Right lobe of liver (tissue), 6 donors: ENCODE measurements at regions not wholly inside any gene's neighbourhood (a gene's known extent, or its start where the extent isn't known, plus 50 kb on each side); places are given as distances from the start of the nearest gene placed in this dataset.

Experiments
- ATAC-seq, 4 donors: fragments of 200-7000 bp; cut with Tn5 transposase; one replicate each; pipeline ENCODE4 v1.9.1; 2020; ENCODE audit warnings: mild to moderate bottlenecking in 4 of 4, moderate library complexity in 4 of 4
- DNase-seq, 3 donors: peaks; one replicate each; pipeline ENCODE4 v3.0.0-alpha.2; 2020
- H3K27ac ChIP-seq, 3 donors: fragments of 200-600 bp; one replicate each; pipeline ENCODE4 v1.8.0; 2022
- H3K27me3 ChIP-seq, 2 donors: fragments of 200-600 bp; one replicate each; pipeline ENCODE4 v1.8.0; 2022
- H3K36me3 ChIP-seq, 4 donors: fragments of 200-600 bp; sonication (generic) in 1 of 4; one replicate each; pipeline versions ENCODE4 v1.5.1 to v1.8.0; 2017 to 2022; ENCODE audit warnings: control low read depth in 1 of 4
- H3K4me1 ChIP-seq, 4 donors: fragments of 200-600 bp; sonication (generic) in 1 of 4; one replicate each; pipeline versions ENCODE4 v1.5.1 to v1.8.0; 2017 to 2022; ENCODE audit warnings: control low read depth in 1 of 4
- H3K4me3 ChIP-seq, 3 donors: fragments of 200-600 bp; one replicate each; pipeline ENCODE4 v1.8.0; 2022
- H3K9me3 ChIP-seq, 4 donors: fragments of 200-600 bp; sonication (generic) in 1 of 4; one replicate each; pipeline versions ENCODE4 v1.5.1 to v1.8.0; 2017 to 2022; ENCODE audit warnings: control low read depth in 1 of 4
- POLR2A ChIP-seq: fragments of 450-650 bp; IDR thresholded peaks from one replicate; pipeline ENCODE4 v1.6.1; 2017; ENCODE audit warnings: antibody characterized with exemption, mild to moderate bottlenecking
- WGBS: methylation state at CpG from one replicate; pipeline ENCODE4 v1.1.6; 2018; ENCODE audit warnings: low coverage, low lambda C conversion rate; ENCODE audit not compliant: insufficient coverage; ENCODE audit errors: missing lambda C conversion rate; 5-methylcytosine and 5-hydroxymethylcytosine counted together
- intact Hi-C, 2 donors: fragments of 100-400 bp; cut with DNase I; formaldehyde crosslinking; loops; one replicate each; pipeline versions ENCODE4 v1.11.2 to v1.14.1; 2022
- TF ChIP-seq, protein P1 (sequence below), 4 donors: fragments of 200-600 bp in 3 of 4; fragments of 450-650 bp in 1 of 4; IDR thresholded peaks; one replicate each; pipeline versions ENCODE4 v1.5.1 to v1.8.0; 2016 to 2022; ENCODE audit warnings: antibody characterized with exemption in 4 of 4, mild to moderate bottlenecking in 2 of 4
- donor health status: DM: no; HTN: yes; CAD: no.
- donor health status: DM: no; HTN: no; CAD: no.
- donor health status: DM: no; HTN: no; CAD: no.
- donor health status: DM: no; HTN: yes; CAD: no.
- donor health status: DM: no; HTN: yes; CAD: no.

- 64% methylated on average over 6 of the region's 6 CpGs for WGBS
- intact Hi-C loops, result no loop called here
Measured at GRCh38 chr5:159403906-159404681, 73.8 kb upstream of the IL12B start.

DNA sequence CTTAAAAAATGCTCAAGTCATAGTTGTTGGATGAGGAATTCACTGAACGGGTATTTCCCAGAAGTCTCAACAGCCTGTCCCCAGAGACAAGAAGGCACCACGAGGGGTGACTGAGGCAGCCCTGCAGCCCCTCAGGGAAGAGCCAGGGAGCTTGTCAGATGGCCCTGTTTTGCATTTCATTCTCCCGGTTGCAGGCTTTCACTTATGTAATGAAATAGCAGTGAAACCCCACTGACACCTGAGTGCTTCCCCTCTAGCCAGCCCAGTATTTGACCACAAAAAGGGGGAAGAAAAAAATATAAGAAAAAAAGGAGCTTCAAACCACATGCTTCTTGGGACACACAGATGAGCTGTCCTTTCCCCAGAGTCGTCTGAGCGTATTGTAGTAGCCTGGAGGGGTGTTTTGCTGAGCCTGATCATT, 75.3 kb upstream of the IL12B start:
- Histone ChIP-seq H3K27ac (no peak overlapping the region), H3K27me3 (no peaks in the 10 kb centered on the region), H3K36me3 (no peaks in the 10 kb centered on the region), H3K4me1 (no peaks in the 10 kb centered on the region), H3K4me3 (no peak overlapping the region), H3K9me3 (no peaks in the 10 kb centered on the region)
- TF ChIP-seq, protein P1, sequence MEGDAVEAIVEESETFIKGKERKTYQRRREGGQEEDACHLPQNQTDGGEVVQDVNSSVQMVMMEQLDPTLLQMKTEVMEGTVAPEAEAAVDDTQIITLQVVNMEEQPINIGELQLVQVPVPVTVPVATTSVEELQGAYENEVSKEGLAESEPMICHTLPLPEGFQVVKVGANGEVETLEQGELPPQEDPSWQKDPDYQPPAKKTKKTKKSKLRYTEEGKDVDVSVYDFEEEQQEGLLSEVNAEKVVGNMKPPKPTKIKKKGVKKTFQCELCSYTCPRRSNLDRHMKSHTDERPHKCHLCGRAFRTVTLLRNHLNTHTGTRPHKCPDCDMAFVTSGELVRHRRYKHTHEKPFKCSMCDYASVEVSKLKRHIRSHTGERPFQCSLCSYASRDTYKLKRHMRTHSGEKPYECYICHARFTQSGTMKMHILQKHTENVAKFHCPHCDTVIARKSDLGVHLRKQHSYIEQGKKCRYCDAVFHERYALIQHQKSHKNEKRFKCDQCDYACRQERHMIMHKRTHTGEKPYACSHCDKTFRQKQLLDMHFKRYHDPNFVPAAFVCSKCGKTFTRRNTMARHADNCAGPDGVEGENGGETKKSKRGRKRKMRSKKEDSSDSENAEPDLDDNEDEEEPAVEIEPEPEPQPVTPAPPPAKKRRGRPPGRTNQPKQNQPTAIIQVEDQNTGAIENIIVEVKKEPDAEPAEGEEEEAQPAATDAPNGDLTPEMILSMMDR (IDR thresholded peaks at IDR 0.05), result no peak
- no peak for TF ChIP-seq POLR2A
- 42% methylated on average over 5 of the region's 5 CpGs for WGBS
- intact Hi-C loops, result no loop called here
- DNase-seq (no peak), ATAC-seq (no peak)

More at GRCh38 chr5:159403906-159404681, 73.8 kb upstream of the IL12B start:
- no peak overlapping the region for H3K4me3 ChIP-seq
- H3K27ac ChIP-seq, result no peak overlapping the region
- TF ChIP-seq, protein P1 (IDR thresholded peaks at IDR 0.05), result no peak
- TF ChIP-seq POLR2A, result no peak
- no peaks in the 10 kb centered on the region for H3K9me3 ChIP-seq
- DNase-seq, result no peak
- H3K36me3 ChIP-seq, result no peaks in the 10 kb centered on the region
- no peaks in the 10 kb centered on the region for H3K4me1 ChIP-seq
- ATAC-seq, result no peak
- H3K27me3 ChIP-seq, result no peaks in the 10 kb centered on the region

GRCh38 chr5:159406571-159406970, 76.3 kb upstream of the IL12B start:
- intact Hi-C loops, result no loop called here
- Histone ChIP-seq H3K36me3 (no peaks in the 10 kb centered on the region), H3K4me1 (no peaks in the 10 kb centered on the region), H3K27me3 (no peaks in the 10 kb centered on the region), H3K27ac (no peak overlapping the region), H3K4me3 (no peak overlapping the region), H3K9me3 (no peaks in the 10 kb centered on the region)
- ATAC-seq (no peak), DNase-seq (no peak)
- TF ChIP-seq, protein P1 (IDR thresholded peaks at IDR 0.05), result no peak
- no peak for TF ChIP-seq POLR2A
- WGBS, result 32% methylated on average over 3 of the region's 3 CpGs

DNA sequence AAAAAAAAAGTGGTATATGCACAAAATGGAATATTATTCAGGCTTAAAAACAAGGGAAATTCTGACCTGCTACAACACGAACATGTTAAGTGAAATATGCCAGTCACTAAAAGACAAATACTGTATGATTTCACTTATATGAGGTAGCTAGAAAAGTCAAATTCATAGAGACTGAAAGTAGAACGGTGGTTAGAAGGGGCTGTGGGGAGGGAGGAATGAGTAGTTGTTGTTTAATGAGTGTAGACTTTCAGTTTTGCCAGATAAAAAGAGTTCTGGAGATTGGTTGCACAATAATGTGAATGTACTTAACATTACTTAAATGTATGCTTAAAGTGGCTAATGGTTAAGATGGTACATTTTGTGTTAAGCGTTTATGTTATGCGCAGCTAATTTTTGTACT, 79.5 kb upstream of the IL12B start:
- H3K4me1 ChIP-seq, result no peaks in the 10 kb centered on the region
- WGBS, result 56% methylated on average over 4 of the region's 4 CpGs
- no peak overlapping the region for H3K27ac ChIP-seq
- DNase-seq, result no peak
- H3K4me3 ChIP-seq, result no peak overlapping the region
- H3K27me3 ChIP-seq, result no peaks in the 10 kb centered on the region
- intact Hi-C loops, result no loop called here
- no peaks in the 10 kb centered on the region for H3K36me3 ChIP-seq
- H3K9me3 ChIP-seq, result no peaks in the 10 kb centered on the region
- TF ChIP-seq POLR2A, result no peak
- TF ChIP-seq, protein P1 (IDR thresholded peaks at IDR 0.05), result no peak
- no peak for ATAC-seq
